ENCODE measurements at regions not wholly inside any gene's neighbourhood (a gene's known extent, or its start where the extent isn't known, plus 50 kb on each side); places are given as distances from the start of the nearest gene placed in this dataset.

DNA sequence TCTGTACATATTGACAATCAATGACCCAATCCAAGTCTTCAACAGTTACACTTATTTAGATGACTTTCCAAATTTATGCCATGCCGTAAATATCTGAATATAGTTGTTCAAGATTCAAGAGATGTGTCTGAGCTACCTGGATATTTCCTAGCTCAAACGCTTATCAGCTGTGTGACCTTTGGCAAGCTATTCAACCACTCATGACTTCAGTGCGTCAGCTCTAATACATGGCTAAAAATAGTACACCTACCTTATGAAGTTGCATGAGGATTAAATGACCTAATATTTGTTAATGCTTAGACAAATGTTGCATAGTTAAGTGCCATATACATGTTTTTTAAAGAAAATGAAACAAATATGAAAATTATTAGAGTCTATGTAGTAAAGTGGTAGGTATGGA lies 704.1 kb downstream of the OLFM4 start:
- no peak for DNase-seq

- no peak for DNase-seq
Observed at GRCh38 chr13:53743906-53744305, 715.3 kb downstream of the OLFM4 start.

- no peak for DNase-seq
Observed at GRCh38 chr13:53747825-53748224, 719.2 kb downstream of the OLFM4 start.

DNA sequence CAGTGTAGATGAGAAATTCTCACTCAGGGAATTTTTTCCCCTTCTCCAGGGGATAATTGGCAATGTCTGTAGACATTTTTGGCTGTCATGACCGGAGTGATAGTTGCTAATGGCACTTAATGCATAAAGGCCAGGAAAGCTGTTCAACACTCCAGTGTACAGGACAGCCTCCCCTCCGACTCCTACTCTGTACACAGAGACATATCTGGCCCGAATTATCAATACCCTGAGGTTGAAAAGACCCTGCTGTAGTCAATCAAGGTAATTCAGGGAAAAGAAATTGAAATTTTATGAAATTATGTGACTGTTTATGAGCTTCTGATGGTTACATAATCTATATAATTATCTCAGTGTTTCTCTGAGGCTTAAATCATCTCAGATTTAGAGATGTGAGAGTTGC lies 720.7 kb downstream of the OLFM4 start:
- no peak for DNase-seq

DNA sequence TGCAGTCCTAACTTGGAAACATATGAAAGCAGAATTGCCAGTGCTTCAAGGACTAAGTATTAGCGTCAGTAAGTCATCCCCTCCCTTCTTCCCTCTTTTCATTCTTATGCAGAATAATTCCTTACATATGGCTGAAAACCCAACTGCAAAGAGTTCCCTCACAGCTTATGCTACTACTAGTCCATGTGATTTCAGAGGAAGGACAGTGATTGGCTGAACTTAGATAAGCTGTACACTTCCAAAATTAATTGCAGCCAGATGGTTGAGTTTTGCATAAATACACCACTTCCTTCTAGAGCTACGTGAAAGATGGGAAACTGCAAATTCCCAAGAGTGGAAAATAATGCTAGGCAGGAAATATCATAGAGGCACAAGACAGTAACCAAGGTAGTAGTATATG lies 730.4 kb downstream of the OLFM4 start:
- DNase-seq: no peak

- no peak for DNase-seq
Observed at GRCh38 chr13:53775807-53776206, 747.2 kb downstream of the OLFM4 start.

DNA sequence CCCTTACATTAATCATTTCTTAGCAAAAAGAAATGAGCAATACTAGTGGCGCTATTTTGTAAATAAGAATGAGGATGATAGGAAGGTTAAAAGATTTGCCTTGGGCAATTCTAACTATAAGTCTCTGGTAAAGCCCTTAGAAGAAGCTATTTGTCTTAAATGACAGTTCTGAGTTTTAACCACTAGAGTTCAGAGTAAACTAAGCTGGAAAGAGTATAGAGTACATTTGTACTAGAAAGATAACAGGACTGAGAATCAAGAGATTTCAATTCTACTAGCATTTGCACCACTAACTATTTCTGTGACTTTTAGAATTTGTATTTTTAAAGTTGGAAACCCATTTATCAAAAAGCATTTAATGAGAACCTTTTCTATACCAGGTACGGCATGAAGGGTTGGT lies 750.3 kb downstream of the OLFM4 start:
- no peak for DNase-seq

DNA sequence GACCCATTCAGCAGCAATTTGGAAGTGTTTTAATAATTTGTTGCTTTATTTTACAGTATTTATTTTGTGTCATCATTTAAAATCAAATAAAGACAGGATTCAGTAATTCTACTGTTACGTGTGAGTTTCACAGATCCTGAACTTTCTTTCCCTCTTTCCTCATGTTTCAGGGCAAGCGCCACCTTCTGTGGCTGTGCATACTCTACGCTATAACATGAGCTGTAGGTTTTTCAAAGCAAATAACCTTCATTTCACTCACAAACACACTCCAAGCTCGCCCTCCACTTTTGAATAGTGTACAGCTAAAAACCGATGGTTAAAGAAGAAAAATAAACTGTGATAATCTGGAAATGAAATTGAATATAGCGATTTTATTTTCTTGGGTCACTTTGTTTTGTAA lies 753.3 kb downstream of the OLFM4 start:
- DNase-seq: no peak

GRCh38 chr13:53782488-53782961 lies 753.9 kb downstream of the OLFM4 start:
- DNase-seq: peak; percentile 43

GRCh38 chr13:53783471-53783870 lies 754.9 kb downstream of the OLFM4 start:
- no peak for DNase-seq

DNA sequence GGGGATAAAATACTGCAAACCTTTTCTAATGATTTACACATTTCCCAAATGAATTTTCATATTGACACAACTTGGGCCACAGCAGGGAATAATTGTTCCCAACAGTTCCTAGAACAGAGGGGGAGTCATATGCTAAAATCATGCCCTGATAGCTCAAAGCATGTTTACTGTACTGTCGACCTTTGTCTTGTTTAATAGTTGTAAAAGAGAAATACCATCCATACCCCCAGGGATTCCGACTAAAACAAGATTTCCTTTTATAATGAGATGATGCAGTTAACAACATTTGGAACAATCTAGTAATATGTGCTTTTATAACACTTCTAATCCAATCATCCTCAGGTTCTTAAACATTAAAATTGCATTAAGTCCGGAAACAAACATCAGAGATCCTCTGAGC lies 759.7 kb downstream of the OLFM4 start:
- DNase-seq: no peak

- no peak for DNase-seq
Observed at GRCh38 chr13:53800011-53800410, 771.4 kb downstream of the OLFM4 start.

- no peak for DNase-seq
Observed at GRCh38 chr13:53807251-53807834, 778.7 kb downstream of the OLFM4 start.

- DNase-seq: no peak
Observed at GRCh38 chr13:53821632-53822031, 793.0 kb downstream of the OLFM4 start.

DNA sequence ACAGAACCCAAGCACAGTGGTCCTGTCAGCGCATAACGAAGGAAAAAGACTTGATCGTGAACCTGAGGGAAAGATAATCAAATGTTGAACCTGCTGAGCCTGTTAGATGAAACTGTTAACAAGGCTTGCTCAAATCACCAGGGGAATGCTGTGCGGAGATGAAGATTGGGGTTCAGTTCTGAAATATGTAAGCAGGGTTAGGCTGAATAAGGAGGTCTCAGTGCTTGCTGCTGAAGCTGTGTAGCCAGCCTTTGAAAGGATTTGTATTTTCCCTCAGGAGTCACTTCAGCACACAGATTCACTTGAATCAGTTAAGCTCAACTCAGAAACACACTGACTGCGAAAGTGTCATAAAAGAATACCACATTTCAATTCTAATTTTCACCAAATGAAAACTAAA lies 793.5 kb downstream of the OLFM4 start:
- no peak for DNase-seq

DNA sequence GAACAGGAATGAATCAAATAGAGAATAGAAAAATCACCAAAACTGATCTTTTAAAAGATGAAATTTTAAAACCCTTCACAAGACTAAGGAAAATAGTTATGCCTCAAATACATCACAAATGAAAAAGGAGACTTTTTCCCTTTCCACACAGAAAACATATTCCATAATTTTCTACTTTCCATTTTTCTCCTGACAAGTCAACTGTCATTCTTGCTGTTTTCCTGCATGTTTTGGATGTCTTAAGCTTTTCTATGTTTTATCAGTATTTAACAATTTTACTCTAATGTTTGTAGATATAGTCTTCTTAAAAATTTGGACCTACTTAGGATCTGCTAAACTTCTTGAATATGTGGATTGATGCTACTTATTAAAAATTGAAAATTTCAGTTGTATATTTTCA lies 810.8 kb downstream of the OLFM4 start:
- no peak for DNase-seq

- DNase-seq: no peak
Observed at GRCh38 chr13:53844473-53845146, 816.0 kb downstream of the OLFM4 start.

GRCh38 chr13:53847502-53847901 lies 818.9 kb downstream of the OLFM4 start:
- no peak for DNase-seq

- no peak for DNase-seq
Observed at GRCh38 chr13:53848366-53848961, 819.9 kb downstream of the OLFM4 start.

DNA sequence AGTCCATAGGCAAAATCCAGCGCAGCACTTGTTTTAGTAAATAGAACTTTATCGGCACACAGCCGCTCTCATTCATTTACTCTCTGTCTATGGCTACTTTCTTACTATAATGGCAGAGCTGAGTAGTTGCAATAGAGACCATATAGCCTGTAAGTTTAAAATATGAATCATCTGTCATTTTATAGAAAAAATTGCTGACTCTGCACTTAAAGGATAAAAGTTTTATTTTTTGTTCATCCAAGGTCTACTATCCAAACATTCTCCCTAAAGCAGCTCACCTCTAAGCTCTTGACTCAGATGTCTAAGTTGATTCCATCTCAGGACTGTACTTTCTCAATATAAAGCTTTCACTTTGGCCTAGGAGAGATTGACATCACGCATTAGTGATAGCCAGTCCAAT lies 825.7 kb downstream of the OLFM4 start:
- DNase-seq: no peak

GRCh38 chr13:53856573-53857195 lies 828.1 kb downstream of the OLFM4 start:
- DNase-seq: no peak

- no peak for DNase-seq
Observed at GRCh38 chr13:53863520-53863919, 834.9 kb downstream of the OLFM4 start.

DNA sequence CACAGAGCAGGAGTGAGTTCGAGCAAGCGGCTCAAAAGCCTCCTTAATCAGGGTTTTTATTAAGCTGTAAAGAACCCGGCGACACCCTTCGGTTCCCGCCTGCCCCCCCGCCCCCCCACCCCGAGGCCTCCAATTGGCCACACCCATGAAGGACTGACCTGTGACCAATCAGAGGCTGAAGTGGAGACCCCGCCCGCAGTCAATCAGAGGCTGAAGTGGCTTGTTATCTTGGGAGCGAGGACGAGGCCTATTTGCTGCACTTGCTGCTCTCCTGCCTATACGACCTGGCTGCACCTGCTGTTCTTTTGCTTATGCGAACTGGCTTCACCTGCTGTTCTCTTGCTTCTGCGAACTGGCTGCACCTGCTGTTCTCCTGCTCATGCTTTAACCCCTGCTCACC lies 844.9 kb downstream of the OLFM4 start:
- no peak for DNase-seq

DNA sequence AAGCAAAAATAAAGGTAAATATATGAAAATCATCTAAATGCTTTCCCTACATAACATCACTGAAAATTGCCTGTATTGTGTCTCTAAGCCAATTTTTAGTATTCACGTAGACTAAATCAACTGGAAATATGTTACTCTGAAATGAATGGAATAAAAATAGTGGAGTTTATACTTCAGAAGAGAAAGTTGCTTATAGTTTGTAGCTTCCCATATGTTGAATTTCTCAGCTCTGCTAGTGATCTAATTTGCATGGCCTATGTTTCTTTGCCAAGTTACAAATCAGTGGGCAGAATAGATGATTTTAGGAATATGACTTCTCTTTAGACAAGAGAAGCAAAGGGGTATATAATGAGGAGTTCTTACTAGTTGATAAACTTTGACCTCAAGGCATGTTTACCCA lies 850.2 kb downstream of the OLFM4 start:
- DNase-seq: no peak
